22Rv1 (cell line): ENCODE measurements at regions not wholly inside any gene's neighbourhood (a gene's known extent, or its start where the extent isn't known, plus 50 kb on each side); places are given as distances from the start of the nearest gene placed in this dataset.

Source experiments
- CTCF ChIP-seq: fragments of 450-650 bp; IDR thresholded peaks from 2 replicates; pipeline ENCODE4 v1.5.1; 2017; ENCODE audit warnings: mild to moderate bottlenecking
- ZFX ChIP-seq: fragments of 450-650 bp; IDR thresholded peaks from 2 replicates; pipeline ENCODE4 v1.6.1; 2017; ENCODE audit warnings: antibody characterized with exemption, borderline replicate concordance

GRCh38 chr3:27847697-27848096 lies 125.6 kb upstream of the EOMES start:
- no peak for TF ChIP-seq CTCF
- no peak for TF ChIP-seq ZFX
